Trophoblast cell (in vitro differentiated cells and primary cell): ENCODE measurements at regions not wholly inside any gene's neighbourhood (a gene's known extent, or its start where the extent isn't known, plus 50 kb on each side); places are given as distances from the start of the nearest gene placed in this dataset.

Source experiments
- DNase-seq, 2 donors: peaks; one replicate each; pipeline ENCODE4 v3.0.0-alpha.2; 2016
- H2AFZ ChIP-seq: 2 replicates; pipeline ENCODE4 v1.6.1; 2013; ENCODE audit warnings: low read length, moderate library complexity, mild to moderate bottlenecking; ENCODE audit not compliant: insufficient read depth, poor library complexity
- H2AK5ac ChIP-seq: 2 replicates; pipeline ENCODE4 v1.6.1; 2013; ENCODE audit warnings: mild to moderate bottlenecking, low read length
- H2BK120ac ChIP-seq: 2 replicates; pipeline ENCODE4 v1.6.1; 2013; ENCODE audit warnings: low read length, mild to moderate bottlenecking, moderate library complexity; ENCODE audit not compliant: insufficient read depth, poor library complexity
- H2BK12ac ChIP-seq: 2 replicates; pipeline ENCODE4 v1.6.1; 2013; ENCODE audit warnings: mild to moderate bottlenecking, low read length, moderate library complexity
- H2BK5ac ChIP-seq: 2 replicates; pipeline ENCODE4 v1.6.1; 2013; ENCODE audit warnings: low read length, low read depth, moderate library complexity, mild to moderate bottlenecking; ENCODE audit not compliant: poor library complexity
- H3K14ac ChIP-seq: 2 replicates; pipeline ENCODE4 v1.6.1; 2013; ENCODE audit warnings: mild to moderate bottlenecking, low read length
- H3K18ac ChIP-seq: 2 replicates; pipeline ENCODE4 v1.6.1; 2013; ENCODE audit warnings: mild to moderate bottlenecking, low read length
- H3K23ac ChIP-seq: 2 replicates; pipeline ENCODE4 v1.6.1; 2013; ENCODE audit warnings: low read length
- H3K27ac ChIP-seq: 2 replicates; pipeline ENCODE4 v1.5.1; 2013; ENCODE audit warnings: low read depth, mild to moderate bottlenecking, inconsistent platforms, low read length, moderate library complexity
- H3K27me3 ChIP-seq: 2 replicates; pipeline ENCODE4 v1.6.1; 2013; ENCODE audit warnings: inconsistent platforms, mild to moderate bottlenecking, low read length, moderate library complexity; ENCODE audit not compliant: insufficient read depth
- H3K36me3 ChIP-seq, 2 experiments: 1 replicate in 1 of 2; 2 replicates in 1 of 2; pipeline ENCODE4 v1.6.1; 2013; ENCODE audit warnings: low read length in 2 of 2, mild to moderate bottlenecking in 2 of 2, moderate library complexity in 1 of 2; ENCODE audit not compliant: insufficient read depth in 2 of 2, control insufficient read depth in 1 of 2
- H3K4ac ChIP-seq: 2 replicates; pipeline ENCODE4 v1.6.1; 2013; ENCODE audit warnings: low read depth, mild to moderate bottlenecking, low read length, moderate library complexity
- H3K4me1 ChIP-seq, 2 experiments: 1 replicate in 1 of 2; 2 replicates in 1 of 2; pipeline ENCODE4 v1.6.1; 2013; ENCODE audit warnings: low read length in 2 of 2, mild to moderate bottlenecking in 2 of 2, moderate library complexity in 1 of 2; ENCODE audit not compliant: insufficient read depth in 2 of 2, control insufficient read depth in 1 of 2
- H3K4me2 ChIP-seq: 2 replicates; pipeline ENCODE4 v1.6.1; 2013; ENCODE audit warnings: inconsistent platforms, mild to moderate bottlenecking, low read length, moderate library complexity
- H3K4me3 ChIP-seq: 2 replicates; pipeline ENCODE4 v1.5.1; 2013; ENCODE audit warnings: mild to moderate bottlenecking, low read depth, low read length, inconsistent platforms
- H3K79me1 ChIP-seq: one replicate; pipeline ENCODE4 v1.6.1; 2013; ENCODE audit warnings: low read length
- H3K79me2 ChIP-seq: 2 replicates; pipeline ENCODE4 v1.6.1; 2013; ENCODE audit warnings: low read length, mild to moderate bottlenecking; ENCODE audit not compliant: control insufficient read depth, insufficient read depth, poor library complexity
- H3K9ac ChIP-seq: 2 replicates; pipeline ENCODE4 v1.6.1; 2013; ENCODE audit warnings: mild to moderate bottlenecking, low read length
- H3K9me3 ChIP-seq: 2 replicates; pipeline ENCODE4 v1.6.1; 2013; ENCODE audit warnings: low read depth, mild to moderate bottlenecking, control low read depth, inconsistent platforms, low read length; ENCODE audit not compliant: insufficient read depth
- H4K12ac ChIP-seq: 2 replicates; pipeline ENCODE4 v1.6.1; 2013; ENCODE audit warnings: low read depth, mild to moderate bottlenecking, low read length, moderate library complexity
- H4K8ac ChIP-seq: 2 replicates; pipeline ENCODE4 v1.6.1; 2013; ENCODE audit warnings: low read depth, mild to moderate bottlenecking, low read length, moderate library complexity
- H4K91ac ChIP-seq: one replicate; pipeline ENCODE4 v1.6.1; 2013; ENCODE audit warnings: low read depth, mild to moderate bottlenecking, low read length, moderate library complexity
- WGBS: extraction: QIAGEN DNeasy Blood & Tissue Kit; methylation state at CpG from one replicate; pipeline ENCODE4 v1.1.7; 2013; ENCODE audit warnings: missing lambda C conversion rate; ENCODE audit not compliant: insufficient read length, insufficient coverage; ENCODE audit errors: extremely low coverage; 5-methylcytosine and 5-hydroxymethylcytosine counted together

GRCh38 chr11:115078461-115079438, 400.4 kb downstream of the NXPE2 start:
- Histone ChIP-seq H3K79me1 (no peaks in the 10 kb centered on the region), H3K79me2 (no peaks in the 10 kb centered on the region), H2BK5ac (no peak overlapping the region), H3K4ac (no peak overlapping the region), H3K9me3 (no peaks in the 10 kb centered on the region), H2BK12ac (no peak overlapping the region), H3K14ac (no peak overlapping the region), H2BK120ac (no peak overlapping the region), H3K27ac (no peak overlapping the region), H3K4me2 (no peak overlapping the region), H4K91ac (no peak overlapping the region), H3K9ac (no peak overlapping the region), H2AFZ (no peak overlapping the region), H3K18ac (no peak overlapping the region), H4K8ac (no peak overlapping the region), H3K36me3 (no peaks in the 10 kb centered on the region), H3K4me3 (no peak overlapping the region), H2AK5ac (no peak overlapping the region), H3K27me3 (no peaks in the 10 kb centered on the region), H3K23ac (no peak overlapping the region), H3K4me1 (no peaks in the 10 kb centered on the region), H4K12ac (no peak overlapping the region)
- WGBS = no CpG with 5 or more reads among the region's 15 CpGs
- DNase-seq = no peak

DNA sequence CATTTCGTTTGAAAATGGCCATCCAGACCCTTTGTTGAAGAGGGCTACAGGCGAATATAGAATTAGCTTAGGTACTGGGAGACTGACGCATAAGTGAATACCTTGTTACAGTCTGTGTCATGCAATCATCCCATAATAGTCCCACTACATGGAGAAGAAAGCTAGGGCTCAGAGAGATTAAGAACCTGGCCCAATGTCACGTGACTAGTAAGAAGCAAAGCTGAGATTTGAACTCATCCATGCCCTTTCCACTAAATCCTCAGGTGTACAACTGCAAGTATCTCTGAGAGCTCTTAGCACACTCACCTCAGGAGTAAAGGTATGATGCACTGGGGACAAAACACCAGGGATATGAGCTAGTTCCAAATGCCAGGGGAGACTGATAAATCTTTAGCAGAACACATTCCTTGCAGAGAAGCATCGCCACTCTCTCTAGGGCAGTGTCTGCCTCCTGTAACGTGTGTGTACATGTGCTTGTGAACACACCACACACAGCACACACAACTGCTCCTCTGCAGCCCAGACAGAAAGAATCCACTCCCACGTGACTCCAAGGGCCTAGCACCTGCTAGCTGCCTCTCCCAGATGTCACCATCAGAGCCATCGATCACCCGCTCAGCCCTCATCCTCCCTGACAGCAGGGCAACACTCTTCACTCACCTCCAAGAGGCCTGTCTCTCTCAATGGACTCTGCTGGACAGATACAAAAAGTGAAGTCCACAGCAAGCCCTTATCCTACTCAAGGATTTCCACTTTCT, 402.8 kb downstream of the NXPE2 start:
- Histone ChIP-seq H2AK5ac (no peak overlapping the region), H2BK12ac (no peak overlapping the region), H3K23ac (no peak overlapping the region), H4K12ac (no peak overlapping the region), H3K18ac (no peak overlapping the region), H3K9ac (no peak overlapping the region), H3K79me1 (no peaks in the 10 kb centered on the region), H4K91ac (no peak overlapping the region), H2BK120ac (no peak overlapping the region), H3K4me2 (no peak overlapping the region), H3K4ac (no peak overlapping the region), H3K27ac (no peak overlapping the region), H3K79me2 (no peaks in the 10 kb centered on the region), H3K36me3 (no peaks in the 10 kb centered on the region), H2AFZ (no peak overlapping the region), H3K14ac (no peak overlapping the region), H2BK5ac (no peak overlapping the region), H3K27me3 (no peaks in the 10 kb centered on the region), H3K4me1 (no peaks in the 10 kb centered on the region), H3K4me3 (no peak overlapping the region), H4K8ac (no peak overlapping the region), H3K9me3 (no peaks in the 10 kb centered on the region)
- no CpG with 5 or more reads among the region's 9 CpGs for WGBS
- no peak for DNase-seq

- no CpG with 5 or more reads among the region's 2 CpGs for WGBS
- Histone ChIP-seq H3K79me2 (no peaks in the 10 kb centered on the region), H3K9me3 (no peaks in the 10 kb centered on the region)
These were observed 403.6 kb downstream of the NXPE2 start for GRCh38 chr11:115081972-115082371.

DNA sequence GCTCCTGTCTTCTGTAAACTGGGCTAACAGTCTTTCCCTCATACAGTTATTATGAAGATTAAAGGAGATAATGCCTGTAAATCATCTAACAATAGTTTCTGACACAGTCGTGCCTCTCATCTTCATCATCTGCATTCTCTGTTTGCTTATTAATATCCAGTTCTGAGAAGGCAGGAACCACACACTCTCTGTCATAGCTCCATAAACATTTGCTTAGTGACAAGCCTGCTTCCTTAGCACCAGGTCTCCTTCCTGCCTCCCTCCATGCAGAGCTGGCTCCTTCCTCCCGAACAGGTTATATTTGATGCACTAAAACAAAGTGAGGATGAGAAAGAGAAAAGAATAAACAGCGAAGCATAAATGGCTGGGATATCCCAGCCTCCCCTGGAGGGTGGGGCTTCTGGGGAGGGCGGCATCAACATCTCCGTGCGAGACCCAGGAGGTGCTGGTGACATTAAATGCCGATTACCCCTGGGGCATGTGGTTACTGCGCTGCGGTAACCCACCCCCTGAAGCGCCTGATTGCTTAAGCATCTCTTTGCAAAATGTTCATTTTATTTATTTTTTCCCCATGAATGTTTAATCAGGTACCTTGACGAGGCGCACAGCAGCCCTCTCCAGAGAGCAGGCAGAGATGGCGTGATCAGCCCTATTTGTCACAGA, 404.9 kb downstream of the NXPE2 start:
- WGBS = no CpG with 5 or more reads among the region's 13 CpGs

More at GRCh38 chr11:115081972-115082371, 403.6 kb downstream of the NXPE2 start:
- Histone ChIP-seq H2AK5ac (no peak overlapping the region), H4K12ac (no peak overlapping the region), H2BK5ac (no peak overlapping the region), H3K4me2 (no peak overlapping the region), H3K27ac (no peak overlapping the region), H3K4me3 (no peak overlapping the region), H3K27me3 (no peaks in the 10 kb centered on the region), H4K91ac (no peak overlapping the region), H3K79me1 (no peaks in the 10 kb centered on the region), H4K8ac (no peak overlapping the region), H2AFZ (no peak overlapping the region), H2BK12ac (no peak overlapping the region), H3K23ac (no peak overlapping the region), H2BK120ac (no peak overlapping the region), H3K14ac (no peak overlapping the region), H3K18ac (no peak overlapping the region), H3K4ac (no peak overlapping the region), H3K4me1 (no peaks in the 10 kb centered on the region), H3K9ac (no peak overlapping the region), H3K36me3 (no peaks in the 10 kb centered on the region)
- DNase-seq = peak in 1 of 2 donors; percentile 14

More for the DNA sequence above, 404.9 kb downstream of the NXPE2 start:
- Histone ChIP-seq H2BK120ac (no peak overlapping the region), H2AFZ (no peak overlapping the region), H3K79me1 (no peaks in the 10 kb centered on the region), H3K27me3 (no peaks in the 10 kb centered on the region), H3K18ac (no peak overlapping the region), H3K4me3 (no peak overlapping the region), H3K4me1 (no peaks in the 10 kb centered on the region), H4K8ac (no peak overlapping the region), H3K9ac (no peak overlapping the region), H3K4ac (no peak overlapping the region), H3K14ac (no peak overlapping the region), H3K27ac (no peak overlapping the region), H2BK12ac (no peak overlapping the region), H3K9me3 (no peaks in the 10 kb centered on the region), H3K36me3 (no peaks in the 10 kb centered on the region), H3K79me2 (no peaks in the 10 kb centered on the region), H3K23ac (no peak overlapping the region), H3K4me2 (no peak overlapping the region), H4K91ac (no peak overlapping the region), H2AK5ac (no peak overlapping the region), H4K12ac (no peak overlapping the region), H2BK5ac (no peak overlapping the region)
- no peak for DNase-seq
